HepG2 (cell line): ENCODE measurements at regions not wholly inside any gene's neighbourhood (a gene's known extent, or its start where the extent isn't known, plus 50 kb on each side); places are given as distances from the start of the nearest gene placed in this dataset.
A peak's percentile ranks its signal among the peaks of the same experiment; 100 is the strongest.

Experiments used
- ATAC-seq: fragments of 200-7000 bp; cut with Tn5 transposase; 3 replicates; pipeline ENCODE4 v1.9.1; 2020; ENCODE audit warnings: mild to moderate bottlenecking, moderate library complexity
- BruUV-seq: library from RNA; stranded (reverse); fragments of 400-500 nt; replicated peaks from 2 replicates; lab custom pipeline; 2021; lab: Mats Ljungman, UMichigan
- CTCF ChIA-PET: fragments of 300-600 bp; formaldehyde crosslinking; extraction: SDS; loops from one replicate; lab custom pipeline; 2021; ENCODE audit warnings: low total read pairs, inconsistent platforms, low intra/inter-chr PET ratio; lab: Yijun Ruan, JAX
- POLR2A ChIA-PET: fragments of 350-600 bp; sonication (Branson Sonifier 250); formaldehyde crosslinking; loops from one replicate; lab custom pipeline; 2020; ENCODE audit warnings: antibody characterized with exemption, inconsistent platforms; lab: Yijun Ruan, JAX
- DNase-seq: peaks from one replicate; pipeline ENCODE4 v3.0.0-alpha.2; 2015; ENCODE audit warnings: low spot score
- FAIRE-seq: peaks from 3 replicates; lab custom pipeline; 2011; peaks lifted over from hg19 to GRCh38; lab: Jason Lieb, UNC
- H2AFZ ChIP-seq: one replicate; pipeline ENCODE4 v1.6.1; 2011; ENCODE audit warnings: low read length, inconsistent platforms
- H3K27ac ChIP-seq: fragments of 300-600 bp; 3 replicates; pipeline ENCODE4 v1.8.0; 2011; ENCODE audit warnings: mixed run types, mild to moderate bottlenecking, mixed read lengths, low read length, inconsistent platforms; ENCODE audit not compliant: insufficient read depth; ENCODE audit errors: extremely low read length
- H3K27me3 ChIP-seq, 2 experiments: fragments of 200-600 bp in 1 of 2; 2 replicates in 1 of 2; 3 replicates in 1 of 2; pipeline versions ENCODE4 v1.6.0 to v1.8.0; 2011; ENCODE audit warnings: low read length in 2 of 2, mild to moderate bottlenecking in 2 of 2, moderate library complexity in 2 of 2, inconsistent platforms in 1 of 2; ENCODE audit not compliant: insufficient read depth in 2 of 2, control insufficient read depth in 1 of 2
- H3K36me3 ChIP-seq, 2 experiments: fragments of 200-600 bp in 1 of 2; replicated peaks in 1 of 2; 2 replicates in 1 of 2; 3 replicates in 1 of 2; pipeline versions ENCODE4 v1.5.1 to v1.8.0; 2011; ENCODE audit warnings: low read length in 2 of 2, inconsistent platforms in 1 of 2; ENCODE audit not compliant: insufficient read depth in 2 of 2, control insufficient read depth in 1 of 2
- H3K4me1 ChIP-seq: 2 replicates; pipeline ENCODE4 v1.5.1; 2012; ENCODE audit warnings: low read length, inconsistent platforms; ENCODE audit not compliant: insufficient read depth
- H3K4me2 ChIP-seq: 2 replicates; pipeline ENCODE4 v1.6.0; 2011; ENCODE audit warnings: low read depth, low read length, inconsistent platforms
- H3K4me3 ChIP-seq, 3 experiments: fragments of 200-600 bp in 1 of 3; sonication (generic), shearing (Covaris generic) in 1 of 3; replicated peaks in 1 of 3; 2 replicates each; pipeline ENCODE4 v1.5.1; 2011 to 2016; ENCODE audit warnings: low read length in 3 of 3, inconsistent platforms in 2 of 3, low read depth in 2 of 3, mild to moderate bottlenecking in 2 of 3, control low read depth in 1 of 3, mixed read lengths in 1 of 3; ENCODE audit not compliant: insufficient read depth in 1 of 3
- H3K79me2 ChIP-seq: one replicate; pipeline ENCODE4 v1.6.1; 2011; ENCODE audit warnings: low read length, inconsistent platforms; ENCODE audit not compliant: insufficient read depth
- H3K9ac ChIP-seq: 2 replicates; pipeline ENCODE4 v1.6.0; 2011; ENCODE audit warnings: mild to moderate bottlenecking, low read depth, low read length, inconsistent platforms; ENCODE audit not compliant: insufficient read depth
- H3K9me3 ChIP-seq: 2 replicates; pipeline ENCODE4 v1.5.1; 2012; ENCODE audit warnings: mild to moderate bottlenecking, low read length
- H4K20me1 ChIP-seq: 2 replicates; pipeline ENCODE4 v1.6.0; 2011; ENCODE audit warnings: inconsistent platforms, mild to moderate bottlenecking, low read length, moderate library complexity; ENCODE audit not compliant: insufficient read depth
- GABPA ChIP-seq, 2 experiments: IDR thresholded peaks; 2 replicates each; pipeline ENCODE4 v1.6.1; 2011 to 2016; ENCODE audit warnings: low read depth in 2 of 2, low read length in 1 of 2, missing biosample characterization in 1 of 2, missing genetic modification characterization in 1 of 2
- KLF16 ChIP-seq, 2 experiments: sonication (generic) in 1 of 2; formaldehyde crosslinking in 1 of 2; IDR thresholded peaks; 2 replicates each; pipeline versions ENCODE4 v1.6.1 to v1.8.0; 2016 to 2023; ENCODE audit warnings: missing genetic modification reagents in 2 of 2, missing compliant biosample characterization in 1 of 2
- LCORL ChIP-seq, 2 experiments: fragments of 450-650 bp in 1 of 2; sonication (generic) in 1 of 2; formaldehyde crosslinking in 1 of 2; IDR thresholded peaks; 2 replicates each; pipeline versions ENCODE4 v1.5.0 to v1.6.1; 2017 to 2020; ENCODE audit warnings: antibody characterized with exemption in 1 of 2, missing genetic modification reagents in 1 of 2
- MZF1 ChIP-seq: sonication (generic); formaldehyde crosslinking; IDR thresholded peaks from 2 replicates; pipeline ENCODE4 v1.8.1; 2023; ENCODE audit warnings: mild to moderate bottlenecking, missing genetic modification reagents, borderline replicate concordance
- RFX3 ChIP-seq: IDR thresholded peaks from 2 replicates; pipeline ENCODE4 v1.6.1; 2016; ENCODE audit warnings: missing biosample characterization, missing genetic modification reagents
- SKI ChIP-seq: fragments of 450-650 bp; IDR thresholded peaks from one replicate; pipeline ENCODE4 v1.6.1; 2018; ENCODE audit warnings: mild to moderate bottlenecking; ENCODE audit not compliant: partially characterized antibody
- ZNF251 ChIP-seq: sonication (generic); formaldehyde crosslinking; IDR thresholded peaks from 2 replicates; pipeline ENCODE4 v1.9.0; 2021; ENCODE audit warnings: mild to moderate bottlenecking, missing genetic modification reagents
- ZNF850 ChIP-seq: sonication (generic); formaldehyde crosslinking; conservative IDR thresholded peaks from 2 replicates; pipeline ENCODE4 v1.9.0; 2021; ENCODE audit warnings: mild to moderate bottlenecking, missing genetic modification reagents
- WGBS: methylation state at CpG from one replicate; pipeline ENCODE4 v1.1.6; 2017; ENCODE audit warnings: low lambda C conversion rate; 5-methylcytosine and 5-hydroxymethylcytosine counted together
- in situ Hi-C: cut with HindIII; loops from 2 replicates; pipeline ENCODE4 v1.10.0; 2017; ENCODE audit warnings: low pct_unique_long_range_greater_than_20kb; ENCODE audit not compliant: extremely low pct_ligation_motif_present
- intact Hi-C: fragments of 100-400 bp; cut with micrococcal nuclease; formaldehyde crosslinking; loops from one replicate; pipeline ENCODE4 v1.10.0; 2022; ENCODE audit not compliant: unreplicated experiment
- TF ChIP-seq, protein P1 (sequence below): sonication (generic); formaldehyde crosslinking; IDR thresholded peaks from 2 replicates; pipeline ENCODE4 v1.4.0; 2020; ENCODE audit warnings: missing genetic modification reagents, mild to moderate bottlenecking, borderline replicate concordance

DNA sequence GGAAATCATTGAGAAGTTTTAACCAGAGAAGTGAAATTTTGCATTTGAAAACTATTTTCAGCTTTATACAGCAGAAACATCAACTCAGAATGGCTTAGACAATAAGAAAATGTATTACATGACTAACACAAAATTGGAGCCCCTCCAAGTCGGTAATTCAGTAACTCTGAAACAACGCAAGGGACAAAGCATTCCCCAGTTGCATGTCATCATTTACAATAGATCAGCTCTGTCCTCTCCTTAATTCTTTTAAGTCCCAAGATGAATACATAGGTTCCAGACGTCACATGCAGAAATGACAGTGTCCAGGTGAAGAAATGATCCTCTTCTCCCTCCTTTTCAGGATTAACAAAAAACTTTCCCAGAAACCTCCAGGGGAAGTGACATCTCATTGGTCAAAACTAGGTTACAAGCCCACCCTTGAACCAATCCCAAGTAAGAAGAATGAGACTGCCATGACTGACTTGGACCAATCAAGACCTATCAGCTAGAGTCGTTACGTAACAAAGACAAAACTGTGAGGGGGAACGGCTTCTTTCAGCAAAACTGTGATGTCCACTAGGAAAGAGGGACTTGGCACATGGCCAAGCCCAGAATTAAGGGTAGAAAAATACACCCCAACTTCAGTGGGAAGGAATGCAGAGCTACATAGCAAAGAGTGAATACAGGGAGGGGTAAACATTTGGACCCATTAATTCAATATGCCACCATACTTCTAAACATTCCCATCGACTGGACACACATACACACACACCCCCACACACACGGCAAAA, 114.3 kb upstream of the PRNP start:
- ATAC-seq (no peak), FAIRE-seq (peak; percentile 49), DNase-seq (no peak)
- Histone ChIP-seq H3K4me1 (no peaks in the 10 kb centered on the region), H3K79me2 (no peaks in the 10 kb centered on the region), H3K9me3 (no peaks in the 10 kb centered on the region), H3K27me3 (peaks cover 0 to 8% of the 10 kb centered on the region in 2 experiments; a peak in 3 of 5 replicates), H3K36me3 (no peaks in the 10 kb centered on the region), H3K27ac (no peak overlapping the region), H4K20me1 (no peaks in the 10 kb centered on the region), H3K4me2 (no peak overlapping the region), H3K9ac (no peak overlapping the region), H2AFZ (no peak overlapping the region), H3K4me3 (no peak overlapping the region)
- intact Hi-C loops (no loop called here), in situ Hi-C loops (no loop called here)
- CTCF ChIA-PET, result no interaction called here
- TF ChIP-seq ZNF850, result no peak
- TF ChIP-seq ZNF251 (CRISPR knock-in tag), result no peak
- TF ChIP-seq GABPA (IDR thresholded peaks at IDR 0.05; ENCODE audit: low read depth, low read length), result no peak
- TF ChIP-seq GABPA (CRISPR knock-in tag; IDR thresholded peaks at IDR 0.05; ENCODE audit: low read depth), result no peak
- no peak for TF ChIP-seq RFX3 (CRISPR knock-in tag)
- no peak for TF ChIP-seq MZF1
- no peak for TF ChIP-seq KLF16 (CRISPR knock-in tag; IDR thresholded peaks at IDR 0.05)
- peak; percentile 84 for TF ChIP-seq LCORL (IDR thresholded peaks at IDR 0.05)
- no peak for TF ChIP-seq LCORL (CRISPR knock-in tag; IDR thresholded peaks at IDR 0.05)
- TF ChIP-seq, protein P1, sequence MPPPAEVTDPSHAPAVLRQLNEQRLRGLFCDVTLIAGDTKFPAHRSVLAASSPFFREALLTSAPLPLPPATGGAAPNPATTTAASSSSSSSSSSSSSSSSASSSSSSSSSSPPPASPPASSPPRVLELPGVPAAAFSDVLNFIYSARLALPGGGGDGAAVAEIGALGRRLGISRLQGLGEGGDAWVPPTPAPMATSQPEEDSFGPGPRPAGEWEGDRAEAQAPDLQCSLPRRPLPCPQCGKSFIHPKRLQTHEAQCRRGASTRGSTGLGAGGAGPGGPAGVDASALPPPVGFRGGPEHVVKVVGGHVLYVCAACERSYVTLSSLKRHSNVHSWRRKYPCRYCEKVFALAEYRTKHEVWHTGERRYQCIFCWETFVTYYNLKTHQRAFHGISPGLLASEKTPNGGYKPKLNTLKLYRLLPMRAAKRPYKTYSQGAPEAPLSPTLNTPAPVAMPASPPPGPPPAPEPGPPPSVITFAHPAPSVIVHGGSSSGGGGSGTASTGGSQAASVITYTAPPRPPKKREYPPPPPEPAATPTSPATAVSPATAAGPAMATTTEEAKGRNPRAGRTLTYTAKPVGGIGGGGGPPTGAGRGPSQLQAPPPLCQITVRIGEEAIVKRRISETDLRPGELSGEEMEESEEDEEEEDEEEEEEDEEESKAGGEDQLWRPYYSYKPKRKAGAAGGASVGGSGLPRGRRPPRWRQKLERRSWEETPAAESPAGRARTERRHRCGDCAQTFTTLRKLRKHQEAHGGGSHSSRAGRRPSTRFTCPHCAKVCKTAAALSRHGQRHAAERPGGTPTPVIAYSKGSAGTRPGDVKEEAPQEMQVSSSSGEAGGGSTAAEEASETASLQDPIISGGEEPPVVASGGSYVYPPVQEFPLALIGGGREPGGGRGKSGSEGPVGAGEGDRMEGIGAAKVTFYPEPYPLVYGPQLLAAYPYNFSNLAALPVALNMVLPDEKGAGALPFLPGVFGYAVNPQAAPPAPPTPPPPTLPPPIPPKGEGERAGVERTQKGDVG (CRISPR knock-in tag), result no peak
- no peak for TF ChIP-seq SKI
- BruUV-seq, result no TSS peak
- POLR2A ChIA-PET, result no interaction called here
- 2% methylated on average over 8 of the region's 8 CpGs for WGBS
